ENCODE measurements at regions not wholly inside any gene's neighbourhood (a gene's known extent, or its start where the extent isn't known, plus 50 kb on each side); places are given as distances from the start of the nearest gene placed in this dataset.
A peak's percentile ranks its signal among the peaks of the same experiment; 100 is the strongest.

DNA sequence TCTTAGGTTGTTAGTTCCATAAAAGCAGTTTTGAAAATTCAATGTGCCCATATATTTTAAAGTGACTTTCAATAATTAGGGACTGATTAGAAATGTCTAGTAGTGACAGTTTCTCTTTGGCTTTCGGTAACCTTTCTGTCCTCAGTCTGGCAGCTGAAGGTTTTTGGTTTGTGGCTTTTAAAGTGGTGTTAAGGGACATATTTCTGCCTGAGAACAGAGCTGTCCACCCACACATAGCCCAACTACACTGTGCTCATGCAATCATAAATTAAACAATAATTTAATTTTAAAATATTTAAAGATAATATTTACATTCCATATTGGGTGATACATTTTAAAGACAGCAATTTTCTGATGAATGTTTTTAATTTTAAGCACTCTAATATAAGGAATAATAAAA, 335.0 kb upstream of the TENM3 start:
- no peaks in the 10 kb centered on the region for H3K36me3 ChIP-seq (ENCODE audit: control insufficient read depth in 2 of 2, insufficient read depth in 2 of 2, low read length in 1 of 2)
- in situ Hi-C loops (cut with MboI) (no loop called here), intact Hi-C loops (cut with micrococcal nuclease; ENCODE audit: unreplicated experiment) (loop anchor here (5.0 kb wide), 1 partner anchor 109 kb away; no protein-coding TSS in a partner anchor)
- 6% methylated on average over 1 of the region's 1 CpG for WGBS (ENCODE audit: insufficient coverage, insufficient replicate concordance, low lambda C conversion rate, missing lambda C conversion rate)
- DNase-seq (ENCODE audit: low read depth, low spot score) (no peak), ATAC-seq (peak; percentile 74), FAIRE-seq (no peak)
- H3K27me3 ChIP-seq (replicated peaks in 1 of 2; ENCODE audit: control insufficient read depth in 2 of 2, insufficient read depth in 2 of 2, low read length in 1 of 2): no peaks in the 10 kb centered on the region
- no peaks in the 10 kb centered on the region for H3K79me2 ChIP-seq (ENCODE audit: control insufficient read depth, insufficient read depth, low read length)
- H3K27ac ChIP-seq (ENCODE audit: control insufficient read depth, insufficient read depth): no peak overlapping the region
- POLR2A ChIA-PET: no interaction called here
- CTCF ChIA-PET: no interaction called here
- no peak overlapping the region for H3K9ac ChIP-seq (ENCODE audit: control insufficient read depth, insufficient read depth, low read length)
- no peak overlapping the region for H3K4me3 ChIP-seq
- H4K20me1 ChIP-seq (ENCODE audit: control insufficient read depth, insufficient read depth): no peaks in the 10 kb centered on the region
- no peak overlapping the region for H3K4me2 ChIP-seq (ENCODE audit: control insufficient read depth, insufficient read depth)
- RAD21 ChIA-PET (ENCODE audit: unreplicated experiment): no interaction called here
- H3K9me3 ChIP-seq (replicated peaks; ENCODE audit: control insufficient read depth, insufficient read depth, low read length): no peaks in the 10 kb centered on the region; the same call in 2 of the 3 replicates
- no peaks in the 10 kb centered on the region for H3K4me1 ChIP-seq (ENCODE audit: control insufficient read depth, insufficient read depth, low read length)
- BruUV-seq (replicated peaks): no TSS peak
- SMC1A ChIA-PET (ENCODE audit: uncharacterized antibody, unreplicated experiment): no interaction called here
- 0 out of 2 replicates have a peak, but pooled peaks have one; percentile 38 for TF ChIP-seq NR2F1 (conservative IDR thresholded peaks at IDR 0.05)
- no peak for TF ChIP-seq EZH2 (IDR thresholded peaks at IDR 0.05; ENCODE audit: borderline replicate concordance, control insufficient read depth, low read depth, low read length)
- TF ChIP-seq MTA2 (IDR thresholded peaks at IDR 0.05; ENCODE audit: low read depth): 0 out of 2 replicates have a peak, but pooled peaks have one; percentile 23
- TF ChIP-seq TAF1 (IDR thresholded peaks at IDR 0.05; ENCODE audit: borderline replicate concordance, low read depth, low read length): no peak
- TF ChIP-seq, protein P1, sequence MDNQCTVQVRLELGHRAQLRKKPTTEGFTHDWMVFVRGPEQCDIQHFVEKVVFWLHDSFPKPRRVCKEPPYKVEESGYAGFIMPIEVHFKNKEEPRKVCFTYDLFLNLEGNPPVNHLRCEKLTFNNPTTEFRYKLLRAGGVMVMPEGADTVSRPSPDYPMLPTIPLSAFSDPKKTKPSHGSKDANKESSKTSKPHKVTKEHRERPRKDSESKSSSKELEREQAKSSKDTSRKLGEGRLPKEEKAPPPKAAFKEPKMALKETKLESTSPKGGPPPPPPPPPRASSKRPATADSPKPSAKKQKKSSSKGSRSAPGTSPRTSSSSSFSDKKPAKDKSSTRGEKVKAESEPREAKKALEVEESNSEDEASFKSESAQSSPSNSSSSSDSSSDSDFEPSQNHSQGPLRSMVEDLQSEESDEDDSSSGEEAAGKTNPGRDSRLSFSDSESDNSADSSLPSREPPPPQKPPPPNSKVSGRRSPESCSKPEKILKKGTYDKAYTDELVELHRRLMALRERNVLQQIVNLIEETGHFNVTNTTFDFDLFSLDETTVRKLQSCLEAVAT (IDR thresholded peaks at IDR 0.05): 0 out of 2 replicates have a peak, but pooled peaks have one; percentile 37
- TF ChIP-seq TCF7 (IDR thresholded peaks at IDR 0.05; ENCODE audit: borderline replicate concordance): no peak
- no peak for TF ChIP-seq FOXM1 (IDR thresholded peaks at IDR 0.05; ENCODE audit: low read depth, low read length)
- TF ChIP-seq, protein P2, sequence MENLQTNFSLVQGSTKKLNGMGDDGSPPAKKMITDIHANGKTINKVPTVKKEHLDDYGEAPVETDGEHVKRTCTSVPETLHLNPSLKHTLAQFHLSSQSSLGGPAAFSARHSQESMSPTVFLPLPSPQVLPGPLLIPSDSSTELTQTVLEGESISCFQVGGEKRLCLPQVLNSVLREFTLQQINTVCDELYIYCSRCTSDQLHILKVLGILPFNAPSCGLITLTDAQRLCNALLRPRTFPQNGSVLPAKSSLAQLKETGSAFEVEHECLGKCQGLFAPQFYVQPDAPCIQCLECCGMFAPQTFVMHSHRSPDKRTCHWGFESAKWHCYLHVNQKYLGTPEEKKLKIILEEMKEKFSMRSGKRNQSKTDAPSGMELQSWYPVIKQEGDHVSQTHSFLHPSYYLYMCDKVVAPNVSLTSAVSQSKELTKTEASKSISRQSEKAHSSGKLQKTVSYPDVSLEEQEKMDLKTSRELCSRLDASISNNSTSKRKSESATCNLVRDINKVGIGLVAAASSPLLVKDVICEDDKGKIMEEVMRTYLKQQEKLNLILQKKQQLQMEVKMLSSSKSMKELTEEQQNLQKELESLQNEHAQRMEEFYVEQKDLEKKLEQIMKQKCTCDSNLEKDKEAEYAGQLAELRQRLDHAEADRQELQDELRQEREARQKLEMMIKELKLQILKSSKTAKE (IDR thresholded peaks at IDR 0.05; ENCODE audit: low read depth, poor library complexity, severe bottlenecking): peak; percentile 51
- TF ChIP-seq, protein P3, sequence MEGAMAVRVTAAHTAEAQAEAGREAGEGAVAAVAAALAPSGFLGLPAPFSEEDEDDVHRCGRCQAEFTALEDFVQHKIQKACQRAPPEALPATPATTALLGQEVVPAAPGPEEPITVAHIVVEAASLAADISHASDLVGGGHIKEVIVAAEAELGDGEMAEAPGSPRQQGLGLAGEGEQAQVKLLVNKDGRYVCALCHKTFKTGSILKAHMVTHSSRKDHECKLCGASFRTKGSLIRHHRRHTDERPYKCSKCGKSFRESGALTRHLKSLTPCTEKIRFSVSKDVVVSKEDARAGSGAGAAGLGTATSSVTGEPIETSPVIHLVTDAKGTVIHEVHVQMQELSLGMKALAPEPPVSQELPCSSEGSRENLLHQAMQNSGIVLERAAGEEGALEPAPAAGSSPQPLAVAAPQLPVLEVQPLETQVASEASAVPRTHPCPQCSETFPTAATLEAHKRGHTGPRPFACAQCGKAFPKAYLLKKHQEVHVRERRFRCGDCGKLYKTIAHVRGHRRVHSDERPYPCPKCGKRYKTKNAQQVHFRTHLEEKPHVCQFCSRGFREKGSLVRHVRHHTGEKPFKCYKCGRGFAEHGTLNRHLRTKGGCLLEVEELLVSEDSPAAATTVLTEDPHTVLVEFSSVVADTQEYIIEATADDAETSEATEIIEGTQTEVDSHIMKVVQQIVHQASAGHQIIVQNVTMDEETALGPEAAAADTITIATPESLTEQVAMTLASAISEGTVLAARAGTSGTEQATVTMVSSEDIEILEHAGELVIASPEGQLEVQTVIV (IDR thresholded peaks at IDR 0.05; ENCODE audit: borderline replicate concordance, partially characterized antibody): no peak
- 0 out of 2 replicates have a peak, but pooled peaks have one; percentile 10 for TF ChIP-seq ZSCAN29 (IDR thresholded peaks at IDR 0.05)
- no peak for TF ChIP-seq ATF7 (IDR thresholded peaks at IDR 0.05; ENCODE audit: low read depth)
- TF ChIP-seq, protein P4, sequence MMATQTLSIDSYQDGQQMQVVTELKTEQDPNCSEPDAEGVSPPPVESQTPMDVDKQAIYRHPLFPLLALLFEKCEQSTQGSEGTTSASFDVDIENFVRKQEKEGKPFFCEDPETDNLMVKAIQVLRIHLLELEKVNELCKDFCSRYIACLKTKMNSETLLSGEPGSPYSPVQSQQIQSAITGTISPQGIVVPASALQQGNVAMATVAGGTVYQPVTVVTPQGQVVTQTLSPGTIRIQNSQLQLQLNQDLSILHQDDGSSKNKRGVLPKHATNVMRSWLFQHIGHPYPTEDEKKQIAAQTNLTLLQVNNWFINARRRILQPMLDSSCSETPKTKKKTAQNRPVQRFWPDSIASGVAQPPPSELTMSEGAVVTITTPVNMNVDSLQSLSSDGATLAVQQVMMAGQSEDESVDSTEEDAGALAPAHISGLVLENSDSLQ (IDR thresholded peaks at IDR 0.05): no peak
- no peak overlapping the region for H2AFZ ChIP-seq (ENCODE audit: control insufficient read depth, low read depth, low read length)

All from GM12878 (cell line).